PFSK-1 (cell line): ENCODE measurements at regions not wholly inside any gene's neighbourhood (a gene's known extent, or its start where the extent isn't known, plus 50 kb on each side); places are given as distances from the start of the nearest gene placed in this dataset.

Source experiments
- POLR2AphosphoS5 ChIP-seq: IDR thresholded peaks from 2 replicates; pipeline ENCODE4 v1.6.1; 2012; ENCODE audit warnings: low read depth, mild to moderate bottlenecking, control low read depth, low read length, moderate library complexity
- SIN3A ChIP-seq: IDR thresholded peaks from 2 replicates; pipeline ENCODE4 v1.6.1; 2012; ENCODE audit warnings: mild to moderate bottlenecking, low read length, moderate library complexity, borderline replicate concordance; ENCODE audit not compliant: insufficient read depth
- TF ChIP-seq, protein P1 (sequence below), 2 experiments: IDR thresholded peaks; 2 replicates each; pipeline versions ENCODE4 v1.6.1 to v1.8.0; 2011 to 2012; ENCODE audit warnings: low read depth in 2 of 2, low read length in 2 of 2, control low read depth in 1 of 2, inconsistent platforms in 1 of 2, mild to moderate bottlenecking in 1 of 2, moderate library complexity in 1 of 2; ENCODE audit not compliant: insufficient read depth in 1 of 2

DNA sequence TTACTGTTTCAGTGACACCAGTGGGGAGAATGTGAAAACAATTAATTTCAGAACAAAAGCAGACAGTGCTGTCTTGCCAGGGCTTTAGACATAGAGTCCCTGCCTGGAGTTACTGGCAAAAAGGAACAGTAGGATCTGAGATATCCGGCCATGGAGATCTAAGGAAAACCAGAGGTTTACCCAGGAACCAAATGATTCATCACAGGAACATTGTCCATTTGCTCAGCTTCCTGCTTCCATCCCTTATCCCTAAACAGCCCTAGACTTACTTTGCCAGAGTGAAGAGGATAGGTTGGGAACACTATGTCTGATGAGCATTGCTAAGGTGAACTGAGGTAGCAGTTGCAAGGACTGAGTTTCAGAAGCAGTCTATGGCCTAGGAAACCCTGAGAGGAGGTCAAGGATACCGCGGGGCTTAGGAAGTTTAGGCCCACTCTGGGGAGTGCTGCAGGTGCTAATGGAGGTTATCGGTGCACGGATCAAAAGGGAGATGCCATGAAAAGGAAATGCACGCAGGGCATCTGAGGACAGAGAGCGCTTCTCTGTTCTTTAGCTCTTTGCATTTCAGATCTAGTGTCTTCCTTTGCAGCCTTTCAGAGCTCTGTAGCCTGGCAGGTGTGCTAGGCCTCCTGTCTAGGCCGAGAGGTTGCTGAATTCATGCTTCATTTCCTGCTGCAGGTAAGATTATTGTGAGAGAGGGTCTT lies 223.9 kb downstream of the CDCA7 start:
- TF ChIP-seq, protein P1, sequence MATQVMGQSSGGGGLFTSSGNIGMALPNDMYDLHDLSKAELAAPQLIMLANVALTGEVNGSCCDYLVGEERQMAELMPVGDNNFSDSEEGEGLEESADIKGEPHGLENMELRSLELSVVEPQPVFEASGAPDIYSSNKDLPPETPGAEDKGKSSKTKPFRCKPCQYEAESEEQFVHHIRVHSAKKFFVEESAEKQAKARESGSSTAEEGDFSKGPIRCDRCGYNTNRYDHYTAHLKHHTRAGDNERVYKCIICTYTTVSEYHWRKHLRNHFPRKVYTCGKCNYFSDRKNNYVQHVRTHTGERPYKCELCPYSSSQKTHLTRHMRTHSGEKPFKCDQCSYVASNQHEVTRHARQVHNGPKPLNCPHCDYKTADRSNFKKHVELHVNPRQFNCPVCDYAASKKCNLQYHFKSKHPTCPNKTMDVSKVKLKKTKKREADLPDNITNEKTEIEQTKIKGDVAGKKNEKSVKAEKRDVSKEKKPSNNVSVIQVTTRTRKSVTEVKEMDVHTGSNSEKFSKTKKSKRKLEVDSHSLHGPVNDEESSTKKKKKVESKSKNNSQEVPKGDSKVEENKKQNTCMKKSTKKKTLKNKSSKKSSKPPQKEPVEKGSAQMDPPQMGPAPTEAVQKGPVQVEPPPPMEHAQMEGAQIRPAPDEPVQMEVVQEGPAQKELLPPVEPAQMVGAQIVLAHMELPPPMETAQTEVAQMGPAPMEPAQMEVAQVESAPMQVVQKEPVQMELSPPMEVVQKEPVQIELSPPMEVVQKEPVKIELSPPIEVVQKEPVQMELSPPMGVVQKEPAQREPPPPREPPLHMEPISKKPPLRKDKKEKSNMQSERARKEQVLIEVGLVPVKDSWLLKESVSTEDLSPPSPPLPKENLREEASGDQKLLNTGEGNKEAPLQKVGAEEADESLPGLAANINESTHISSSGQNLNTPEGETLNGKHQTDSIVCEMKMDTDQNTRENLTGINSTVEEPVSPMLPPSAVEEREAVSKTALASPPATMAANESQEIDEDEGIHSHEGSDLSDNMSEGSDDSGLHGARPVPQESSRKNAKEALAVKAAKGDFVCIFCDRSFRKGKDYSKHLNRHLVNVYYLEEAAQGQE (IDR thresholded peaks at IDR 0.05; ENCODE audit: insufficient read depth in 1 of 2, low read depth in 2 of 2, low read length in 2 of 2) = no peak
- TF ChIP-seq POLR2AphosphoS5 (no peak), SIN3A (no peak)
